GM10248 (cell line): ENCODE measurements at regions not wholly inside any gene's neighbourhood (a gene's known extent, or its start where the extent isn't known, plus 50 kb on each side); places are given as distances from the start of the nearest gene placed in this dataset.

Source experiments
- CTCF ChIA-PET: fragments of 300-600 bp; sonication (Branson Sonifier 250); formaldehyde crosslinking; extraction: SDS; loops from one replicate; lab custom pipeline; 2021; ENCODE audit warnings: antibody characterized with exemption; lab: Yijun Ruan, JAX
- POLR2A ChIA-PET: fragments of 350-650 bp; sonication (Branson Sonifier 250); formaldehyde crosslinking; extraction: SDS; loops from one replicate; lab custom pipeline; 2020; ENCODE audit warnings: antibody characterized with exemption; lab: Yijun Ruan, JAX
- DNase-seq: peaks from one replicate; pipeline ENCODE4 v3.0.0; 2012; ENCODE audit errors: extremely low spot score
- TF ChIP-seq, protein P1 (sequence below): IDR thresholded peaks from 2 replicates; pipeline ENCODE4 v1.5.1; 2012; ENCODE audit warnings: mild to moderate bottlenecking, low read depth; ENCODE audit errors: extremely low read depth, missing control alignments, control extremely low read depth

DNA sequence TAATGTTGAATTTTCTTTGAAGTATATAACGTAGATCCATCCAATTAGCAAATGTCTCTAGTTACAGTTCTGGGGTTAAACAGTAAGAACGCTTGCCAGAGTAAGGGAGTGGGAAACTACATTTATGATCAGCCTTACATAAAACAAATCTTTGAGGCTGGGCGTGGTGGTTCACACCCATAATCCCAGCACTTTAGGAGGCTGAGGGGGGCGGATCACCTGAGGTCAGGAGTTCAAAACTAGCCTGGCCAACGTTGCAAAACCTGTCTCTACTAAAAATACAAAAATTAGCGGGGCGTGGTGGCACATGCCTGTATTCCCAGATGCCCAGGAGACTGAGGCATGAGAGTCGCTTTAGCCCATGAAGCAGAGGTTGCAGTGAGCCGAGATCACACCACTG is 50.1 kb upstream of the GATM start:
- CTCF ChIA-PET, result interaction anchor here (1.1 to 5.6 kb wide), 12 partner anchors 10 to 265 kb away, joined by 3 to 120 read pairs (median 11); partner anchors contain the start of gene BLOC1S6
- POLR2A ChIA-PET, result no interaction called here
- no peak for DNase-seq
- TF ChIP-seq, protein P1, sequence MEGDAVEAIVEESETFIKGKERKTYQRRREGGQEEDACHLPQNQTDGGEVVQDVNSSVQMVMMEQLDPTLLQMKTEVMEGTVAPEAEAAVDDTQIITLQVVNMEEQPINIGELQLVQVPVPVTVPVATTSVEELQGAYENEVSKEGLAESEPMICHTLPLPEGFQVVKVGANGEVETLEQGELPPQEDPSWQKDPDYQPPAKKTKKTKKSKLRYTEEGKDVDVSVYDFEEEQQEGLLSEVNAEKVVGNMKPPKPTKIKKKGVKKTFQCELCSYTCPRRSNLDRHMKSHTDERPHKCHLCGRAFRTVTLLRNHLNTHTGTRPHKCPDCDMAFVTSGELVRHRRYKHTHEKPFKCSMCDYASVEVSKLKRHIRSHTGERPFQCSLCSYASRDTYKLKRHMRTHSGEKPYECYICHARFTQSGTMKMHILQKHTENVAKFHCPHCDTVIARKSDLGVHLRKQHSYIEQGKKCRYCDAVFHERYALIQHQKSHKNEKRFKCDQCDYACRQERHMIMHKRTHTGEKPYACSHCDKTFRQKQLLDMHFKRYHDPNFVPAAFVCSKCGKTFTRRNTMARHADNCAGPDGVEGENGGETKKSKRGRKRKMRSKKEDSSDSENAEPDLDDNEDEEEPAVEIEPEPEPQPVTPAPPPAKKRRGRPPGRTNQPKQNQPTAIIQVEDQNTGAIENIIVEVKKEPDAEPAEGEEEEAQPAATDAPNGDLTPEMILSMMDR, result no peak
